MM.1S (cell line): ENCODE measurements at regions not wholly inside any gene's neighbourhood (a gene's known extent, or its start where the extent isn't known, plus 50 kb on each side); places are given as distances from the start of the nearest gene placed in this dataset.

Source experiments
- EZH2 ChIP-seq: fragments of 300-600 bp; sonication (generic); optimal IDR thresholded peaks from 2 replicates; pipeline ENCODE3; 2017; ENCODE audit warnings: low read depth, mild to moderate bottlenecking, antibody characterized with exemption, low read length, mixed read lengths
- TF ChIP-seq, protein P1 (sequence below): fragments of 300-600 bp; sonication (generic); IDR thresholded peaks from 2 replicates; pipeline ENCODE4 v1.5.1; 2016; ENCODE audit warnings: antibody characterized with exemption, low read length, mixed read lengths

DNA sequence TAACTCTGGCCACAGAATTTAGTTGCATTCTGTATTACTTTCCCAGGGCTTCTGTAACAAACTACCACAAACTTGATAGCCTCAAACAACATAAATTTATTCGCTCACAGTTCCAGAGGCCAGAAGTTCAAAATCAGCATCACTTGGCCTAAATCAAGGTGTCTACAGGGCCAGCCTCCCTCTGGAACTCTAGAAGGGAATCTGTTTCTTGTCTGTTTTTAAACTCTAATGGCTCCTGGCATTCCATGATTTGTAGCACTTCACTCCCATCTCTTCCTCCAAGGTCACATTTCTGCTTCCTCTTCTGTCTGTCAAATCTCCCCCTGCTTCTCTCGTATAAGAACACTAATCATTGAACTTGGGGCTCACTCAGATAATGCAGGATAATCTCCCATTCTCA, 151.9 kb upstream of the ARPP21 start:
- TF ChIP-seq, protein P1, sequence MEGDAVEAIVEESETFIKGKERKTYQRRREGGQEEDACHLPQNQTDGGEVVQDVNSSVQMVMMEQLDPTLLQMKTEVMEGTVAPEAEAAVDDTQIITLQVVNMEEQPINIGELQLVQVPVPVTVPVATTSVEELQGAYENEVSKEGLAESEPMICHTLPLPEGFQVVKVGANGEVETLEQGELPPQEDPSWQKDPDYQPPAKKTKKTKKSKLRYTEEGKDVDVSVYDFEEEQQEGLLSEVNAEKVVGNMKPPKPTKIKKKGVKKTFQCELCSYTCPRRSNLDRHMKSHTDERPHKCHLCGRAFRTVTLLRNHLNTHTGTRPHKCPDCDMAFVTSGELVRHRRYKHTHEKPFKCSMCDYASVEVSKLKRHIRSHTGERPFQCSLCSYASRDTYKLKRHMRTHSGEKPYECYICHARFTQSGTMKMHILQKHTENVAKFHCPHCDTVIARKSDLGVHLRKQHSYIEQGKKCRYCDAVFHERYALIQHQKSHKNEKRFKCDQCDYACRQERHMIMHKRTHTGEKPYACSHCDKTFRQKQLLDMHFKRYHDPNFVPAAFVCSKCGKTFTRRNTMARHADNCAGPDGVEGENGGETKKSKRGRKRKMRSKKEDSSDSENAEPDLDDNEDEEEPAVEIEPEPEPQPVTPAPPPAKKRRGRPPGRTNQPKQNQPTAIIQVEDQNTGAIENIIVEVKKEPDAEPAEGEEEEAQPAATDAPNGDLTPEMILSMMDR = no peak
- no peak for TF ChIP-seq EZH2
